Esophagus squamous epithelium (tissue), 5 donors: ENCODE measurements at regions not wholly inside any gene's neighbourhood (a gene's known extent, or its start where the extent isn't known, plus 50 kb on each side); places are given as distances from the start of the nearest gene placed in this dataset.
A peak's percentile ranks its signal among the peaks of the same experiment; 100 is the strongest.

Source experiments
- DNase-seq: peaks from one replicate; lab custom pipeline; 2025; lab: John Stamatoyannopoulos, UW
- H3K27ac ChIP-seq, 4 donors: fragments of 200-600 bp; sonication (generic); one replicate each; pipeline ENCODE4 v1.5.1; 2016 to 2019; ENCODE audit warnings: mild to moderate bottlenecking in 1 of 4
- H3K27me3 ChIP-seq, 4 donors: fragments of 200-600 bp; sonication (generic); 1 replicate in 3 of 4; 2 replicates in 1 of 4; pipeline versions ENCODE4 v1.5.1 to v1.6.0; 2017 to 2021; ENCODE audit warnings: antibody characterized with exemption in 1 of 4
- H3K36me3 ChIP-seq, 3 donors: fragments of 200-600 bp; sonication (generic); one replicate each; pipeline ENCODE4 v1.5.1; 2016 to 2019
- H3K4me1 ChIP-seq, 3 donors: fragments of 200-600 bp; sonication (generic); one replicate each; pipeline ENCODE4 v1.5.1; 2017 to 2019
- H3K4me3 ChIP-seq, 4 donors: fragments of 200-600 bp; sonication (generic); 1 replicate in 3 of 4; 2 replicates in 1 of 4; pipeline ENCODE4 v1.5.1; 2016 to 2019; ENCODE audit warnings: mild to moderate bottlenecking in 2 of 4, moderate library complexity in 1 of 4
- H3K9me3 ChIP-seq, 3 donors: fragments of 200-600 bp; sonication (generic); one replicate each; pipeline ENCODE4 v1.5.1; 2016 to 2019
- CTCF ChIP-seq, 6 experiments: fragments of 450-650 bp in 4 of 6; fragments of 200-600 bp in 2 of 6; sonication (generic) in 2 of 6; IDR thresholded peaks; one replicate each; pipeline ENCODE4 v1.5.1; 2016 to 2019; ENCODE audit warnings: antibody characterized with exemption in 6 of 6, mild to moderate bottlenecking in 4 of 6, moderate library complexity in 4 of 6
- POLR2A ChIP-seq, 4 donors: fragments of 450-650 bp; IDR thresholded peaks; one replicate each; pipeline ENCODE4 v1.6.1; 2017; ENCODE audit warnings: antibody characterized with exemption in 4 of 4, mild to moderate bottlenecking in 4 of 4, moderate library complexity in 3 of 4
- WGBS, 2 donors: methylation state at CpG; one replicate each; pipeline ENCODE4 v1.1.5; 2018; 5-methylcytosine and 5-hydroxymethylcytosine counted together
- intact Hi-C: fragments of 100-400 bp; cut with DNase I; formaldehyde crosslinking; loops from one replicate; pipeline ENCODE4 v1.15.0; 2022
- donor health status: DM: yes; HTN: yes; CAD: no.

DNA sequence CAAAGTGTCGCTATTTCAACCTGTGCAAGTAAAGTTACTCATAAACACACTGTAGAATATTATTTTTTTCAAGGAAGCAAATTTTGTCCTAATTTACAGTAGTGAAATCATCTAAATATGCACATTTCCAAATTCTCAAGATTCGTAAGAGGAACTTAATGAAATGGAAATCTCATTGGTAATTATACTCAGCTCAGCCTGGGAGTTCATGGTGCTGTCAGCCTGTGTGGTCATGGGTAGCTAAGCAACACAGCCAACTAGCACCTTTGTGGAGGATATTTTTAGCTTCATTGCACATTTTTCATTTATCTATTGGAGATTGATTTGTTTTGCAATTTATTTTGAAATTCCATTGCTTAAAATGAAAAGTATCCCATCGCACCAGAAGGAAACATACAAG lies 975.7 kb upstream of the ZEB2 start:
- Histone ChIP-seq H3K27me3 (no peaks in the 10 kb centered on the region), H3K27ac (no peak overlapping the region), H3K9me3 (peaks cover 0 to 7% (median 0%) of the 10 kb centered on the region in 3 donors), H3K4me3 (no peak overlapping the region), H3K4me1 (no peaks in the 10 kb centered on the region), H3K36me3 (no peaks in the 10 kb centered on the region)
- TF ChIP-seq CTCF (IDR thresholded peaks at IDR 0.05) = no peak
- no peak for TF ChIP-seq POLR2A (IDR thresholded peaks at IDR 0.05)
- 90 to 92% methylated on average over 3 of the region's 3 CpGs for WGBS, 2 donors
- DNase-seq = no peak
- intact Hi-C loops = no loop called here

DNA sequence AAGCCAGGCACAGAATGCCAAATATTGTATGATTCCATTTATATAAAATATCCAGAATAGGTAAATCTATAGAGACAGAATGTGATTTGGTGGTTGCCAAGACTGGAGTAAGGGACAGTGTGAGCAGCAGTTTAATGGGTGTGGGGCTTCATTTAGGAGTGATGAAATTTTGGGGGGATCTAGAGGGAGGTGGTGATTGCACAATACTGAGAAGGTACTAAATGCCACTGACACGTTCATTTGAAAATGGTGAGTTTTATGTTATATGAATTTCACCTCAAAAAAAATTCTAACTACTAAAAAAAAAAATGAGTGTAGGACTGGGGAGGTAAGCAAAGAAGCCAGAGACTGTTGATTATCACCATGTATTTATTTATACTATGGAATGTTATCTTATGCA lies 974.5 kb upstream of the ZEB2 start:
- no peak overlapping the region for H3K4me3 ChIP-seq
- no peak for TF ChIP-seq CTCF (IDR thresholded peaks at IDR 0.05)
- TF ChIP-seq POLR2A (IDR thresholded peaks at IDR 0.05) = no peak
- no peak overlapping the region for H3K27ac ChIP-seq
- 73 to 76% methylated on average over 1 of the region's 1 CpG for WGBS, 2 donors
- no peaks in the 10 kb centered on the region for H3K4me1 ChIP-seq
- no peaks in the 10 kb centered on the region for H3K27me3 ChIP-seq
- no peak for DNase-seq
- H3K36me3 ChIP-seq = no peaks in the 10 kb centered on the region
- H3K9me3 ChIP-seq = peaks cover 0 to 7% (median 0%) of the 10 kb centered on the region in 3 donors
- intact Hi-C loops = no loop called here

DNA sequence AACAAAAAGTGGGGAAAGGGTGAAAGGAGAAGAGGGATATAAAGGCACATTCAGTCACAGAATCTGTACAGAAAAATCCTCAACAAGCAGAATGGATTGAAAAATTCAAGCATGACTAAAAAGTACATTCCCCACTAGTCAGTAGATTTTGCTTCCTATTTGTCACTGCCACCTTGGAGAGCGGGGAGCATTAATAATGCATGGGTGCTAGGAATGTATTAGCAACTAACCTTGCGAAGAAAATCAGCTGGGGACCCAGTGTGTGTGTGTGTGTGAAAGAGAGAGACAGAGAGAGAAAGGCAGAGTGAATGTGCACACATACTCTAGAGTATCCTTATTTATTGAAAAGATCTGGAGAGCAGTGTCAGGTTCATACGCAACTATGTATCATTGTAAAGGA lies 968.7 kb upstream of the ZEB2 start:
- peaks cover 0 to 7% (median 0%) of the 10 kb centered on the region in 3 donors for H3K9me3 ChIP-seq
- no peaks in the 10 kb centered on the region for H3K27me3 ChIP-seq
- no peak overlapping the region for H3K27ac ChIP-seq
- H3K4me3 ChIP-seq = no peak overlapping the region
- WGBS, 2 donors = 89 to 90% methylated on average over 3 of the region's 3 CpGs
- no peak for DNase-seq
- H3K36me3 ChIP-seq = no peaks in the 10 kb centered on the region
- intact Hi-C loops = no loop called here
- TF ChIP-seq CTCF (IDR thresholded peaks at IDR 0.05) = no peak
- no peak for TF ChIP-seq POLR2A (IDR thresholded peaks at IDR 0.05)
- H3K4me1 ChIP-seq = no peaks in the 10 kb centered on the region

DNA sequence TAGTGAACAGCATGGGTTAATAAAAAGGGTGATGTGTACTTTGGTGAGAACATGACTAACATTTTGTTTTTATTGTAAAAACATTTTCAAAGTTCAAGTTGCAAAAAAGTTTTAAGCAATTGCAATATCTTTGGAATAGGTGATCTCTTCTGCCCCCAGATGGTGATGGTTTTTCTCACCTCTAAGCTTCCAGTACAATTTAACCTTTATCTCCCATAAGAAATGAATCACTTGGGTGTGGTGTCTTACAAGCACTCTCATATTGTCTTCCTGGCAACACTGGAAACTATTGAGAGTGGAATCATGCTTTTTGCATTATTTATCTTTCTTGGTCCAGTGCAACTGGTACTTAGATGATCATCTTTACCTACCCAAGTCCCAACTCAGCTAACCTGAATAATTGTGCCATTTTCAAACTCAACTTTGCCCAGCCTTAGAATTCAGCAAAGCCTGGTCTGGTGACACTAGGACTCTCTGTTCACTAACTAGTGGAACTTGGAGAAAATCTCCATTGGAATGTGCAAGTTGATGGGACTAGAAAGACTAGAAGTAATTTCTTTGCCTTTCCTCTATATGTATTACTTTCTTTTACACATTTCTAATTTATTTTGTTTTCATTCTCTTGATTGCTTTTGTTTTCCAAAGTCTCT lies 964.7 kb upstream of the ZEB2 start:
- Histone ChIP-seq H3K36me3 (no peaks in the 10 kb centered on the region), H3K9me3 (no peaks in the 10 kb centered on the region), H3K27me3 (no peaks in the 10 kb centered on the region), H3K4me1 (no peaks in the 10 kb centered on the region), H3K4me3 (no peak overlapping the region), H3K27ac (no peak overlapping the region)
- no peak for TF ChIP-seq POLR2A (IDR thresholded peaks at IDR 0.05)
- peak in 2 of 6 experiments; percentile 8 to 36 for TF ChIP-seq CTCF (IDR thresholded peaks at IDR 0.05)
- intact Hi-C loops = no loop called here
- no peak for DNase-seq

DNA sequence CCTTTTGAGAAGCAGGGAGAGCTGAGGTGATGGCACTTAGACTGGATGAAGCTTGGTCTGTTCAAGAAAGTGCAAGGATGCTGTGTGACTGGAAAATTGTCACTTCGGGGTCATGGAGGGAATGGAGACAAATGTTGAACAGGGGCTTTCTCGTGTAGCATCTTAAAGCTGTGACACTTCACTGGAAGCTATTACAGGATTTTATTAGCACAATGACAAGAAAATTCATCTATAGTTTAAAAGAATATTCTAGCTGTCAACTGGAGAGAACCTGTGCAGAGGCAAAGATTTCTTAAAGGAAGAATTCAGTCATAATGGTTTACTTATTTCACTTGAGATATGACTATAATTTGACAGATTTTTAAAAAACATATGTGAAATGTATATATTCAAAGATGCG lies 963.9 kb upstream of the ZEB2 start:
- Histone ChIP-seq H3K4me1 (no peaks in the 10 kb centered on the region), H3K27ac (no peak overlapping the region), H3K4me3 (no peak overlapping the region), H3K27me3 (no peaks in the 10 kb centered on the region), H3K36me3 (no peaks in the 10 kb centered on the region), H3K9me3 (no peaks in the 10 kb centered on the region)
- TF ChIP-seq CTCF (IDR thresholded peaks at IDR 0.05) (no peak), POLR2A (IDR thresholded peaks at IDR 0.05) (no peak)
- WGBS, 2 donors = 77 to 81% methylated on average over 3 of the region's 3 CpGs
- intact Hi-C loops = no loop called here
- DNase-seq = no peak
